ENCODE measurements at regions not wholly inside any gene's neighbourhood (a gene's known extent, or its start where the extent isn't known, plus 50 kb on each side); places are given as distances from the start of the nearest gene placed in this dataset.

DNA sequence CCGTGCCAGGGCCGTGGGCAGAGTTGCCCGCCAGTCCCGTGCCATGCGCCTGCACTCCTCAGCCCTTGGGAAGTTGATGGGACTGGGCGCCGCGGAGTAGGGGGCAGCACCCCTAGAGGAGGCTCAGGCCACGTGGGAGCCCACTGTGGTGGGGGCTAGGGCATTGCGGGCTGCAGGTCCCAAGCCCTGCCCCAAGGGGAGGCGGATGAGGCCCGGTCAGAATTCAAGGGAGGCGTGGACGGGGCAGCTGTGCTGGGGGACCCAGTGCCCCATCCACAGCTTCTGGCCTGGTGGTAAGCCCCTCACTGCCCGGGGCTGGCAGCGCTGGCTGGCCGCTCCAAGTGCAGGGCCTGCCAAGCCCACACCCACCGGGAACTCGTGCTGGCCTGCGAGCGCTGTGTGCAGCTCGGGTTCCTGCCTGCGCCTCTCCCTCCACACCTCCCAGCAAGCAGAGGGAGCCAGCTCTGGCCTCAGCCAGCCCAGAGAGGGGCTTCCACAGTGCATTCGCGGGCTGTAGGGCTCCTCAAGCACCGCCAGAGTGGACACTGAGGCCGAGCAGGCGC lies 317.8 kb downstream of the HAO1 start:
- Histone ChIP-seq H3K79me2 (ENCODE audit: low read length) (no peaks in the 10 kb centered on the region), H4K20me1 (ENCODE audit: insufficient read depth, low read length) (no peaks in the 10 kb centered on the region), H3F3A (ENCODE audit: insufficient read depth, low read length) (no peaks in the 10 kb centered on the region), H3K9me2 (replicated peaks; ENCODE audit: insufficient read depth, low read length) (no peaks in the 10 kb centered on the region), H3K4me2 (ENCODE audit: low read depth, low read length) (no peak overlapping the region), H3K36me3 (replicated peaks; ENCODE audit: insufficient read depth, low read length) (no peaks in the 10 kb centered on the region), H3K4me3 (ENCODE audit: low read length) (no peak overlapping the region), H2AFZ (ENCODE audit: low read length) (no peak overlapping the region), H3K4me1 (ENCODE audit: low read length) (no peaks in the 10 kb centered on the region), H3K27me3 (replicated peaks; ENCODE audit: insufficient read depth, low read length) (no peaks in the 10 kb centered on the region), H3K9me3 (replicated peaks; ENCODE audit: insufficient read depth, low read length) (no peaks in the 10 kb centered on the region), H3K27ac (ENCODE audit: low read length) (no peak overlapping the region), H3K9ac (ENCODE audit: low read length) (no peak overlapping the region)
- DNase-seq: no peak
- TF ChIP-seq EZH2 (optimal IDR thresholded peaks at IDR 0.05; ENCODE audit: low read depth, low read length) (no peak), CTCF (IDR thresholded peaks at IDR 0.05; ENCODE audit: low read length) (no peak), EZH2phosphoT487 (IDR thresholded peaks at IDR 0.05; ENCODE audit: low read length) (no peak)

DNA sequence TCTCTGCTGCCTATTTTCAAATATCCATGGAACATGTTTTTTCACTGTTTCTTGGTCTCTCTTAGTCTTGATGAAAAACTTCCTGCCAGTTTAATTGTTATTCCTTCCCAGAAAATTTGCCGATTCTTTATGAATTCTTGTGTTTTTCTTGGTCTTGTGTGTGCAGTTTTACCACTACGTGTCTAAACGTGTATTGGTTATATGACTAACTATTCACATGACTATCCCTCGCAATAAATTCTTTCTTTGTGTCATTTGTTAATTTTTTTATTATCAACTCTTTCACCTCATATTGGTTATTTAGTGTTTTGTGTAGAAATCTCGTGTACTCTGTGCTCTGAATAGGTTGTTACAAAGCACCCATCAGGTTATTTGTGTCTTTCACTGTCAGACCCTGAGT lies 315.4 kb downstream of the HAO1 start:
- no peaks in the 10 kb centered on the region for H3F3A ChIP-seq (ENCODE audit: insufficient read depth, low read length)
- H4K20me1 ChIP-seq (ENCODE audit: insufficient read depth, low read length): no peaks in the 10 kb centered on the region
- H3K27ac ChIP-seq (ENCODE audit: low read length): no peak overlapping the region
- no peaks in the 10 kb centered on the region for H3K79me2 ChIP-seq (ENCODE audit: low read length)
- H2AFZ ChIP-seq (ENCODE audit: low read length): no peak overlapping the region
- H3K4me3 ChIP-seq (ENCODE audit: low read length): no peak overlapping the region
- DNase-seq: no peak
- TF ChIP-seq EZH2 (optimal IDR thresholded peaks at IDR 0.05; ENCODE audit: low read depth, low read length) (no peak), CTCF (IDR thresholded peaks at IDR 0.05; ENCODE audit: low read length) (no peak), EZH2phosphoT487 (IDR thresholded peaks at IDR 0.05; ENCODE audit: low read length) (no peak)
- no peaks in the 10 kb centered on the region for H3K9me3 ChIP-seq (replicated peaks; ENCODE audit: insufficient read depth, low read length)
- no peak overlapping the region for H3K9ac ChIP-seq (ENCODE audit: low read length)
- H3K4me1 ChIP-seq (ENCODE audit: low read length): no peaks in the 10 kb centered on the region
- no peaks in the 10 kb centered on the region for H3K36me3 ChIP-seq (replicated peaks; ENCODE audit: insufficient read depth, low read length)
- H3K27me3 ChIP-seq (replicated peaks; ENCODE audit: insufficient read depth, low read length): no peaks in the 10 kb centered on the region
- no peaks in the 10 kb centered on the region for H3K9me2 ChIP-seq (replicated peaks; ENCODE audit: insufficient read depth, low read length)
- no peak overlapping the region for H3K4me2 ChIP-seq (ENCODE audit: low read depth, low read length)

- no peak for TF ChIP-seq CTCF (IDR thresholded peaks at IDR 0.05; ENCODE audit: low read length)
- no peak for TF ChIP-seq EZH2 (optimal IDR thresholded peaks at IDR 0.05; ENCODE audit: low read depth, low read length)
- no peak for TF ChIP-seq EZH2phosphoT487 (IDR thresholded peaks at IDR 0.05; ENCODE audit: low read length)
- Histone ChIP-seq H3K27me3 (replicated peaks; ENCODE audit: insufficient read depth, low read length) (no peaks in the 10 kb centered on the region), H4K20me1 (ENCODE audit: insufficient read depth, low read length) (no peaks in the 10 kb centered on the region), H3F3A (ENCODE audit: insufficient read depth, low read length) (no peaks in the 10 kb centered on the region), H3K9me2 (replicated peaks; ENCODE audit: insufficient read depth, low read length) (no peaks in the 10 kb centered on the region), H3K27ac (ENCODE audit: low read length) (no peak overlapping the region), H3K4me2 (ENCODE audit: low read depth, low read length) (no peak overlapping the region), H3K4me1 (ENCODE audit: low read length) (no peaks in the 10 kb centered on the region), H2AFZ (ENCODE audit: low read length) (no peak overlapping the region), H3K9ac (ENCODE audit: low read length) (no peak overlapping the region), H3K36me3 (replicated peaks; ENCODE audit: insufficient read depth, low read length) (no peaks in the 10 kb centered on the region), H3K9me3 (replicated peaks; ENCODE audit: insufficient read depth, low read length) (no peaks in the 10 kb centered on the region), H3K4me3 (ENCODE audit: low read length) (no peak overlapping the region), H3K79me2 (ENCODE audit: low read length) (no peaks in the 10 kb centered on the region)
- no peak for DNase-seq
Observed at GRCh38 chr20:7627734-7628663, 312.3 kb downstream of the HAO1 start.
